Left renal pelvis (tissue), 4 donors: ENCODE measurements at regions not wholly inside any gene's neighbourhood (a gene's known extent, or its start where the extent isn't known, plus 50 kb on each side); places are given as distances from the start of the nearest gene placed in this dataset.
A peak's percentile ranks its signal among the peaks of the same experiment; 100 is the strongest.

Experiments used
- DNase-seq, 4 donors: peaks; one replicate each; pipeline ENCODE4 v3.0.0-alpha.2; 2013; ENCODE audit warnings: low read depth in 4 of 4, low spot score in 3 of 4

GRCh38 chr18:69326094-69326493 is 74.6 kb upstream of the DOK6 start:
- no peak for DNase-seq

- no peak for DNase-seq
Observed at GRCh38 chr18:69328086-69328485, 72.6 kb upstream of the DOK6 start.

DNA sequence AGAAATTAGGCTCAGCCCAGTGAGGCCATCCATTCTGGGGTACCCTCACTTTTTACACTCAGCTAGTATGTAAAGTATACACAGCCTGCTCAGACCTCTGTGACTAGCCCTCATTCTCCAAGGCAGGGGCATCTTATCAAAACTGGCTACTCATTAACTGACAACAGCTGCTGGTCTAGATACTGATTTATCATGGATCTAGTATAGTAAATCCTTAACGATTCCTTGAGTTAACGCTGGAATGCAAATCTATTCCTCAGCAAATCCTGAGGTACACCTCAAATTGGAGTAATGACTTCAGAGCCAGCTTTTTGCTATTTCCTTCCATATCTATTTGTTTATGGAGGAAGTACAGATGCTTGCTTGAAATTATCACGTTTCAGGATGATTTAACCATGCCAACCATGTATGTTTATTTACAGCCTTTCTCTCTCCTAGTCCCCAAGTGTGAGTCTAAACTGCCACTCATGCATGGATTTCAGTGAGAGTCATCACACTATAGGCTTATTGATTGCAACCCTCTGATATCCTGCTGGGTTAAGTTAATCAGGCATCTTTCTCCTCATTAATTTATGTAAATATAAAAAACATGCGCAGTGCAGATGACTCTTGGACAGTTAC is 70.2 kb upstream of the DOK6 start:
- DNase-seq = peak in 1 of 4 donors; percentile 8

- DNase-seq = no peak
Observed at GRCh38 chr18:69349912-69350597, 50.6 kb upstream of the DOK6 start.
